ENCODE measurements at regions not wholly inside any gene's neighbourhood (a gene's known extent, or its start where the extent isn't known, plus 50 kb on each side); places are given as distances from the start of the nearest gene placed in this dataset.

- no peak for ATAC-seq
- DNase-seq (ENCODE audit: low spot score in 2 of 2): no peak
- Mint-ChIP-seq H3K27ac (no peak overlapping the region), H3K9me3 (no peaks in the 10 kb centered on the region), H3K36me3 (no peaks in the 10 kb centered on the region)
Observed at GRCh38 chr4:159483782-159484741, 381.2 kb downstream of the RAPGEF2 start.

- no peak for ATAC-seq
- H3K9me3 Mint-ChIP-seq: no peaks in the 10 kb centered on the region
- H3K36me3 Mint-ChIP-seq: no peaks in the 10 kb centered on the region
- no peak overlapping the region for H3K27ac Mint-ChIP-seq
- no peak for DNase-seq (ENCODE audit: low spot score in 2 of 2)
Observed at GRCh38 chr4:159484864-159485263, 382.0 kb downstream of the RAPGEF2 start.

DNA sequence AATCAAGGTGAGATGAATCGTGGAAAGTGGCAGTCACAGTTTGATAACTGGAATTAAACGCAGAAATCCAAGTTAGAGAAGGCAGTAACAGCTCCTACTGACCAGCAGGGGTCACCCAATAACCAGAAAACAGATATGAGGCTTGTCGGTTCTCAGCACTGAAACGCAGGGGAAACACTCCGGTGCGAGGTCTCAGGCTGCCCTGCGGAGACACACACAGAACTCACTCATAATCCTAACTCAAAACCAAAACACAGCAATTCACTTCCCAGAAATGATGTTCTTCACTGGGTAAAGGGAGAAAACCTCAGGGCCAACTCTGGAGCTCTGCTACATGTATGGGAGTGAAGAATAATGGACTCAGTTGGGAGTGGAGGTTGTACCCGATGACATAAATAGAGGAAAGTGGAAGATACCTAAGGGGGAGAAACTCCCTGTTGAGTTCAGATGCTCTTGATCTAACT lies 384.4 kb downstream of the RAPGEF2 start:
- Mint-ChIP-seq H3K36me3 (no peaks in the 10 kb centered on the region), H3K27ac (no peak overlapping the region), H3K9me3 (peaks cover 0 to 4% of the 10 kb centered on the region in 2 donors)
- peak in 1 of 2 donors; percentile 27 for DNase-seq (ENCODE audit: low spot score in 2 of 2)
- peak in 1 of 2 donors; percentile 82 for ATAC-seq

DNA sequence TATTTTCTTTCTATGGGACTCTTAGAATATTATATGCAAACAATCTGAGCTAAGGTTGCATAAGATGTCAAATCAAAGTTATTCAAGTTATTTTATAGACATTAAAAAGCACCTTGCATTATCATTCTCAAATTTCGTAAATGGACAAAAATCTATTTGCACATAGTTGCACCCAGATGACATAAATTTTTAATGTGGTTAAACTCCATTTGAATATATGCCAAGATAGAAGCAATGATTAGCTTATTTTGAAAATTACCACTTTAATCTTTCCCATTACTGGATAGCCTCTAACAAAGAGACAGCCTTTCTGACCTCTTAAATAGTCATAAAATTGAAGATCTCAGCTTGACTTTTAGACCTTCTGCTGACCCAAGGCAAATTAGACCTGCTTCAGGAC lies 386.8 kb downstream of the RAPGEF2 start:
- Mint-ChIP-seq H3K9me3 (peaks cover 0 to 4% of the 10 kb centered on the region in 2 donors), H3K36me3 (no peaks in the 10 kb centered on the region), H3K27ac (no peak overlapping the region)
- DNase-seq (ENCODE audit: low spot score in 2 of 2) (no peak), ATAC-seq (no peak)

DNA sequence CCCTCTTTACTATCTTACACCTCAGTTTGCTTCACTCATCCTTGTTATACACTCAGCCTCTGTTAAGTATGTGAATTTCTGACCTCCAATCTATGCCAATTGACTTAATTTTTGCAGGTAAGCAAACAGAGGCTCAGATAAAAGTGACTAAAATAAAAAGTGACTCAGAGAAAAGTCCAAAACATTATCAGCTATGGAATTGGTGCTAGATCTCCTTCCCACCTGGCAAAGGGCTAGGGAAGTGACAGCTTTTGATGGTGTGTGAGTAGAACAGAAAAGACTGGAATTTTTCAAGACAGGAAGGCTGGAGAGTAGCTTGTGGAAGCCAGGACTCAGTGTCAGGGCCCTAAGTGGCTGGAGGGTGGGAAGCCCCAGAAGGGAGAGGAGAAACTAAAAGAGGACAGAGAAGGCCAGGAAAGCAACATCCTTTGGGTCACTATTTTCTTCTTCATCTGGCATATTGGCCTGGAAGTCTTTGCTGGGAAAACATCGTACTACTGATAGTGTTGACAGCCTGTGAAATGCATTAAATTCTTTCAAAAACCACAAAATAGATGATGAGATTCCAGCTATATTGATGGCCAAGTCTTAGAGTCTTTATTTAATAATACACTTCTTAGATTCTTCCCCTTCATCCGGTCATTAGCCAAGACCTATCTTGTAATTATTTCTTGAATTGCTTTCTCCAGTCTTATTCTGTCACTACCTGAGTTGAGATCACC lies 392.8 kb downstream of the RAPGEF2 start:
- no peaks in the 10 kb centered on the region for H3K36me3 Mint-ChIP-seq
- H3K9me3 Mint-ChIP-seq: peaks cover 0 to 4% of the 10 kb centered on the region in 2 donors
- ATAC-seq: no peak
- DNase-seq (ENCODE audit: low spot score in 2 of 2): no peak
- H3K27ac Mint-ChIP-seq: no peak overlapping the region

- no peaks in the 10 kb centered on the region for H3K36me3 Mint-ChIP-seq
- peaks cover 0 to 4% of the 10 kb centered on the region in 2 donors for H3K9me3 Mint-ChIP-seq
- no peak overlapping the region for H3K27ac Mint-ChIP-seq
- no peak for DNase-seq (ENCODE audit: low spot score in 2 of 2)
- no peak for ATAC-seq
Observed at GRCh38 chr4:159496248-159496647, 393.4 kb downstream of the RAPGEF2 start.

DNA sequence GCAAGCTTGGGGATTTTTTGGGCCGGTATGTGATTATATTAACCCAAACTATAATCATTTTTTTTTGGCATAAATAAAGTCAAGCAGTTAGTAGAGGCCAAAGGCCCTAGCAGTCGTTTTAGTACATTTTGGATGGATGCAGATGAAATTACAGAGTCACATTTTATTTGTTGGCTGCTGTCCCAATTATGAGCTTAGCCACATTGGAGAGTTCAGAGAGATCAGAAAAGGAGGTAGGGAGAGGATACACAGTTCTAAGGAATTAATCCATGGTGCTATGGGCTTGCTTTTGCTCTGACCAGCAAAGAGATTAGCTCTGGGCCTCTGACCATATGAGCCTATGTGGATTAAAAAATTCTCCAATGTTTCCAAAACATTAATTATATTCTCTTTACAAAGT lies 395.1 kb downstream of the RAPGEF2 start:
- ATAC-seq (no peak), DNase-seq (ENCODE audit: low spot score in 2 of 2) (no peak)
- Mint-ChIP-seq H3K27ac (no peak overlapping the region), H3K9me3 (no peaks in the 10 kb centered on the region), H3K36me3 (no peaks in the 10 kb centered on the region)

DNA sequence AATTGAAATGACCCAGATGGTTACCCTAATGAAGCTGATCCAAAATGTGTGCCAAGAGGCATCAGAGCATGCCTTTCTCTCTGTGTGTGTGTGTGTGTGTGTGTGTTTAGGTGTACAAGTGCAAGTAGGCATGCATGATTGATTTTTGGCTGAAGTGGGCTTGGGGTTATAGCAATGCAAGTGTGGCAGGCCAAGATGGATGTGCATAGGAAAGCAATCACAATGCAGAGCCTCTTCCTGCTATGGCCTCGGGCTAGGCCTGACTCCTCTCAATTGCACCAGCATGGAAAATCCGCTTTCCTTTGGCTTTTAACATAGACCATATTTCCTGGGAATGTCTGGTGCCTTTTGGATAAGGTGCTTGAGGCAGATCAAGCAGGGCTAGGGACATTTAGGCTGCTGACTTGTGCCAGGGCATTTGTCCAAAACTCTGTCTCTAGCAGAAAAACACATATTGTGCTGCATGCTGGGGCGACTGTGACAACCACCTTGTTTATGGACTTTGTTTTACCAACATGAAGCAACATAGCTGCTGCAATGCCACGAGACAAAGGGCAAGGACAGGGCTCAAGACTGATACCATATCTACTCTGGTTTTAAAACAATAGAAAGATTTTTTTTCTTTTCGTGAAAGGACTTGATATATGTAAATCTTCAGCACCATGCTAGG lies 395.7 kb downstream of the RAPGEF2 start:
- Mint-ChIP-seq H3K36me3 (no peaks in the 10 kb centered on the region), H3K9me3 (no peaks in the 10 kb centered on the region), H3K27ac (no peak overlapping the region)
- DNase-seq (ENCODE audit: low spot score in 2 of 2): no peak
- no peak for ATAC-seq

DNA sequence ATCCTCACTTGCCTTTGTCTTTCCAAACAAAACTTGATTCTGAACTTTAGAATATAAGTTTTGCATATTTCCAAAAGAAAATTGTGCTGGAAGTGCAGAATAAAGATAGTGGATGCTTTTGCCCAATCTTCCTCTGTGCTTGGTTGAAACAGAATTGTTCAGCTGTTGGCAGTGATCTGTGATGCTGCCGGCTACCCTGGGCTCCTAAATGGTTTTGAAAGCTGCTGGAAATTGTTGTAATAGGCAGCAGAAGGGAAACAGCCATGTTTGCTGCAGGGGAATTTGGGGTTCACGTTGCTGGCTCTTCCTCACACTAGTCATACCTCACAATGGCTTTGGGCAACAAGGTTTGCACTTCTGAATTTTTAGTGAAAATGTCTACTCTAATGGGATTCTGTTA lies 398.0 kb downstream of the RAPGEF2 start:
- H3K27ac Mint-ChIP-seq: no peak overlapping the region
- H3K36me3 Mint-ChIP-seq: no peaks in the 10 kb centered on the region
- H3K9me3 Mint-ChIP-seq: no peaks in the 10 kb centered on the region
- ATAC-seq (no peak), DNase-seq (ENCODE audit: low spot score in 2 of 2) (no peak)

- no peak for DNase-seq (ENCODE audit: low spot score in 2 of 2)
- no peaks in the 10 kb centered on the region for H3K36me3 Mint-ChIP-seq
- no peak overlapping the region for H3K27ac Mint-ChIP-seq
- no peaks in the 10 kb centered on the region for H3K9me3 Mint-ChIP-seq
- ATAC-seq: no peak
Observed at GRCh38 chr4:159503236-159504008, 400.5 kb downstream of the RAPGEF2 start.

DNA sequence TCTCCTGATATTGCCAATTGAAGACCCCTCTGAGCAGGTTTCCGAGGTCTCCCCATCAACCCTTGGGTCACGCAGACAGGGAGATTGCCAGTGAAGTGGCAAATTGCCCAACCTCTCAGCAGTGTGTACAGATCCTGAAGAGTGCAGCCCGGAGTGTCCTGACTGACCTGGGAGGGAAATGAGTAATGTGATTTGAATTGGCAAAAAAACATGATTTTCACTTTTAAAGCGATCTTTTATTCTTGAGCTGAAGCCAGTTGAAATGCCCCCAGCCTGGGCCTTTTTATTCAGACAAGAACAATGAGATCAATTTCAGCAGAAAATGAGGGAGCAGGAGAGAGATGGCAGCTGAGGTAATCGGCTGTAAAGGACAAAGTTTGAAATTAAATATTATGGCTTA lies 401.8 kb downstream of the RAPGEF2 start:
- DNase-seq (ENCODE audit: low spot score in 2 of 2): no peak
- Mint-ChIP-seq H3K36me3 (no peaks in the 10 kb centered on the region), H3K9me3 (no peaks in the 10 kb centered on the region), H3K27ac (no peak overlapping the region)
- ATAC-seq: no peak

DNA sequence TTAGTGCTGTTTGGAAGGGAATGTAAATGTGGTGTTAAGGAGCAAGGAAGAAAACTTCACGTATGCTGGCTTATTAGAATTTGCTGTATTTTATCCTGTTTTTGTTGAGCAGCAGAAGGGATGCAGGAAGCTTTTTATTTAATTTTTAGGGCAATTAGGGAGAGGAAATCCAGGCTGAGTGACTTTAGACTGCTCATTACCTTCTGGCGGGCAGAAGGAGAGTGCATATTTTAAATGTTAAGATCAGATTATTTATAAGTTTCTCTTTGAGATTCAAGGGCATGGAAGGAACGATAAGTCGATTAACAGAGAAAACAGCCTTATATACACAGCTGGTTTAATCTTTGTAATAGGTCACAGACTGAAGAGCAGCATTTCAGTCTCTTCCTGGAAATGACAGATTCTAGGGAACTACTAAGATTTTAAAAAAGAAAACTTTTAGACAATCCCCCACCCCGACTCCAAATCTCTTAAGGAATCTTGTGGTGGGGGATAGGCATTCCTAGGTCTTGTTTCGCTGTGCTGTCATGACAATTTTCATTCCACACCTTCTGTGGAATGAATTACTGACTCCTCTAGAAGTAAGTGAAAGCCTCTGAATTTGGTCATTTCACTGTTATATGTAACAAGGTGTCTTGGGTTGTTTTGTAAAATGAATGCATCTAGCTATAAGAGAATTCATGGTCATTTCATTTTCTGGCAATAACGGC lies 402.5 kb downstream of the RAPGEF2 start:
- H3K9me3 Mint-ChIP-seq: no peaks in the 10 kb centered on the region
- DNase-seq (ENCODE audit: low spot score in 2 of 2) (no peak), ATAC-seq (no peak)
- H3K27ac Mint-ChIP-seq: no peak overlapping the region
- H3K36me3 Mint-ChIP-seq: no peaks in the 10 kb centered on the region

DNA sequence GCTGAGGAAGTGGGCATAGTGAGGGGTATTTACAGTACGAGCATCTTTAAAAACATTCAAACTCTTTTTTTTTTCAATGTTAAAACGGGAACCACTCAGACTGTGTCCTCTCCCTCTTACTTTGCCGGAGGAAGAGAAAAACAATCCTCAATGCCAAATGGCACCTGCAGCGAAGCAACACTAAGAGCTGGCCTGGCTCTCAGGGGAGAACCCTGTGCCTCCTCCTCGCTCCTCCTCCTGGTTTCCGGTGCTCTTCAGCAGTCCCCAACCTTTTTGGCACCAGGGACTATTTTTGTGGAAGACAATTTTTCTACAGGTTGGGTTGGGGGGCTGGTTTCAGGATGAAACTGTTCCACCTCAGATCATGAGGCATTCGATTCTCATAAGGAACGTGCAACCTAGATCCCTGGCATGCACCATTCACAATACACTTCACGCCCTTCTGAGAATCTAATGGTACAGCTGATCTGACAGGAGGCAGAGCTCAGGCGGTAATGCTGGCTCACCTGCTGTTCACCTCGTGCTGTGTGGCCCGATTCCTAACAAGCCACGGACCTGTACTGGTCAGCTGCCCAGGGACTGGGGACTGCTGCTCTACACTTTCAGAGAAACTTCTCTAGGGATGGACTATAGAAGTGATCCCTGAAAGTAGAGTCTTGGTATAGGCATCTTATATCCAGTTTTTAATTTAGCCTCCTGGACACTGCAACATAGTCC lies 404.1 kb downstream of the RAPGEF2 start:
- DNase-seq (ENCODE audit: low spot score in 2 of 2): no peak
- Mint-ChIP-seq H3K36me3 (no peaks in the 10 kb centered on the region), H3K27ac (no peak overlapping the region), H3K9me3 (peaks cover 0 to 3% of the 10 kb centered on the region in 2 donors)
- ATAC-seq: no peak

- H3K27ac Mint-ChIP-seq: no peak overlapping the region
- DNase-seq (ENCODE audit: low spot score in 2 of 2) (no peak), ATAC-seq (no peak)
- peaks cover 5 to 8% of the 10 kb centered on the region in 2 donors for H3K9me3 Mint-ChIP-seq
- no peaks in the 10 kb centered on the region for H3K36me3 Mint-ChIP-seq
Observed at GRCh38 chr4:159508917-159509500, 406.1 kb downstream of the RAPGEF2 start.

- no peak for DNase-seq (ENCODE audit: low spot score in 2 of 2)
- peaks cover 10 to 12% of the 10 kb centered on the region in 2 donors for H3K9me3 Mint-ChIP-seq
Observed at GRCh38 chr4:159512348-159512747, 409.5 kb downstream of the RAPGEF2 start.

More at GRCh38 chr4:159512348-159512747, 409.5 kb downstream of the RAPGEF2 start:
- Mint-ChIP-seq H3K27ac (no peak overlapping the region), H3K36me3 (peaks cover 0 to 5% of the 10 kb centered on the region in 2 donors)
- ATAC-seq: no peak
